K562 (cell line): ENCODE measurements at regions not wholly inside any gene's neighbourhood (a gene's known extent, or its start where the extent isn't known, plus 50 kb on each side); places are given as distances from the start of the nearest gene placed in this dataset.

ENCODE experiments used
- ATAC-seq: fragments of 200-7000 bp; cut with Tn5 transposase; 3 replicates; pipeline ENCODE4 v1.9.1; 2020; ENCODE audit warnings: moderate library complexity
- BruUV-seq: library from RNA; stranded (reverse); fragments of 400-500 nt; replicated peaks from 2 replicates; lab custom pipeline; 2021; lab: Mats Ljungman, UMichigan
- CTCF ChIA-PET: fragments of 300-600 bp; formaldehyde crosslinking; extraction: SDS; loops from one replicate; lab custom pipeline; 2021; ENCODE audit warnings: low intra/inter-chr PET ratio; lab: Yijun Ruan, JAX
- POLR2A ChIA-PET: fragments of 300-600, 350-650 bp; sonication (Branson Sonifier 250); formaldehyde crosslinking; extraction: SDS; loops from one replicate; lab custom pipeline; 2021; ENCODE audit warnings: antibody characterized with exemption, inconsistent platforms; lab: Yijun Ruan, JAX
- DNase-seq, 4 experiments: peaks; one replicate each; pipeline versions ENCODE4 v3.0.0 to v3.0.0-alpha.2; 2011 to 2018; ENCODE audit warnings: low spot score in 3 of 4, mixed read lengths in 3 of 4; ENCODE audit errors: extremely low read depth in 1 of 4
- FAIRE-seq: peaks from 2 replicates; lab custom pipeline; 2011; peaks lifted over from hg19 to GRCh38; lab: Jason Lieb, UNC
- H2AFZ ChIP-seq: 2 replicates; pipeline ENCODE4 v1.6.0; 2011; ENCODE audit warnings: low read depth, low read length, control low read depth, inconsistent platforms
- H3K27ac ChIP-seq: fragments of 200-600 bp; 3 replicates; pipeline ENCODE4 v1.8.0; 2011; ENCODE audit warnings: low read depth, mild to moderate bottlenecking, control low read depth, inconsistent platforms, low read length, moderate library complexity, mixed read lengths; ENCODE audit errors: extremely low read depth
- H3K27me3 ChIP-seq, 2 experiments: fragments of 300-600 bp in 1 of 2; 2 replicates in 1 of 2; 3 replicates in 1 of 2; pipeline versions ENCODE4 v1.6.0 to v1.8.0; 2011; ENCODE audit warnings: inconsistent platforms in 2 of 2, low read length in 2 of 2, mild to moderate bottlenecking in 1 of 2, mixed read lengths in 1 of 2, moderate library complexity in 1 of 2; ENCODE audit not compliant: control insufficient read depth in 2 of 2, insufficient read depth in 2 of 2
- H3K36me3 ChIP-seq: fragments of 300-600 bp; 3 replicates; pipeline ENCODE4 v1.8.0; 2011; ENCODE audit warnings: mild to moderate bottlenecking, low read length, inconsistent platforms; ENCODE audit not compliant: control insufficient read depth, insufficient read depth
- H3K4me1 ChIP-seq, 2 experiments: fragments of 200-600 bp in 1 of 2; replicated peaks in 1 of 2; 2 replicates in 1 of 2; 3 replicates in 1 of 2; pipeline versions ENCODE4 v1.5.1 to v1.8.0; 2011; ENCODE audit warnings: inconsistent platforms in 2 of 2, low read length in 2 of 2, mild to moderate bottlenecking in 1 of 2, mixed read lengths in 1 of 2, moderate library complexity in 1 of 2; ENCODE audit not compliant: control insufficient read depth in 2 of 2, insufficient read depth in 2 of 2
- H3K4me2 ChIP-seq: 2 replicates; pipeline ENCODE4 v1.6.1; 2011; ENCODE audit warnings: low read length, control low read depth, inconsistent platforms, mixed read lengths; ENCODE audit not compliant: insufficient read depth
- H3K4me3 ChIP-seq: fragments of 200-600 bp; sonication (generic), shearing (Covaris generic); 2 replicates; pipeline ENCODE4 v1.5.1; 2016; ENCODE audit warnings: control low read depth, inconsistent platforms
- H3K79me2 ChIP-seq: fragments of 200-600 bp; 3 replicates; pipeline ENCODE4 v1.8.0; 2011; ENCODE audit warnings: low read length, inconsistent platforms; ENCODE audit not compliant: control insufficient read depth, insufficient read depth
- H3K9ac ChIP-seq, 2 experiments: 2 replicates each; pipeline versions ENCODE4 v1.6.0 to v1.6.1; 2011; ENCODE audit warnings: low read depth in 2 of 2, low read length in 2 of 2, control low read depth in 1 of 2, inconsistent platforms in 1 of 2, mild to moderate bottlenecking in 1 of 2, mixed read lengths in 1 of 2; ENCODE audit not compliant: insufficient read depth in 1 of 2
- H3K9me1 ChIP-seq: one replicate; pipeline ENCODE4 v1.6.0; 2011; ENCODE audit warnings: inconsistent platforms, mild to moderate bottlenecking, low read length, moderate library complexity; ENCODE audit not compliant: control insufficient read depth, insufficient read depth
- H3K9me3 ChIP-seq: replicated peaks from 2 replicates; pipeline ENCODE4 v1.5.1; 2011; ENCODE audit warnings: low read depth, low read length, inconsistent platforms; ENCODE audit not compliant: control insufficient read depth, insufficient read depth
- H4K20me1 ChIP-seq: replicated peaks from 2 replicates; pipeline ENCODE4 v1.6.1; 2011; ENCODE audit warnings: low read length, inconsistent platforms, mixed read lengths; ENCODE audit not compliant: control insufficient read depth, insufficient read depth
- DDX20 ChIP-seq: fragments of 450-650 bp; IDR thresholded peaks from 2 replicates; pipeline ENCODE4 v1.6.1; 2016; ENCODE audit warnings: missing genetic modification characterization, low read depth, mild to moderate bottlenecking, missing compliant biosample characterization, moderate library complexity
- DEAF1 ChIP-seq: fragments of 450-650 bp; formaldehyde crosslinking; IDR thresholded peaks from 2 replicates; pipeline ENCODE4 v1.4.0; 2020; ENCODE audit warnings: mild to moderate bottlenecking, moderate library complexity
- DLX4 ChIP-seq: fragments of 250-450 bp; sonication (Bioruptor Pico); IDR thresholded peaks from 2 replicates; pipeline ENCODE4 v1.6.1; 2021; ENCODE audit warnings: mild to moderate bottlenecking
- ETV1 ChIP-seq: fragments of 450-650 bp; conservative IDR thresholded peaks from 2 replicates; pipeline ENCODE4 v1.6.1; 2016; ENCODE audit warnings: missing genetic modification characterization, control low read depth, low read depth, missing compliant biosample characterization
- KAT2B ChIP-seq: IDR thresholded peaks from one replicate; pipeline ENCODE4 v1.6.1; 2012; ENCODE audit warnings: low read depth, mild to moderate bottlenecking, control low read depth, inconsistent platforms, low read length, moderate library complexity
- TBP ChIP-seq: optimal IDR thresholded peaks from 2 replicates; pipeline ENCODE3; 2011; ENCODE audit warnings: low read depth, low read length, improper control_type of control experiment
- TOE1 ChIP-seq, 2 experiments: fragments of 450-650 bp in 1 of 2; sonication (generic) in 1 of 2; formaldehyde crosslinking in 1 of 2; IDR thresholded peaks; 2 replicates each; pipeline versions ENCODE4 v1.7.1 to v1.8.0; 2016 to 2022; ENCODE audit warnings: borderline replicate concordance in 2 of 2, mild to moderate bottlenecking in 2 of 2, antibody characterized with exemption in 1 of 2, inconsistent platforms in 1 of 2, low read depth in 1 of 2, missing genetic modification reagents in 1 of 2, moderate library complexity in 1 of 2
- ZEB2 ChIP-seq: fragments of 450-650 bp; IDR thresholded peaks from 2 replicates; pipeline ENCODE4 v1.6.1; 2016
- ZNF354B ChIP-seq: fragments of 250-450 bp; sonication (Bioruptor Pico); IDR thresholded peaks from 2 replicates; pipeline ENCODE4 v1.4.0; 2020
- ZNF707 ChIP-seq: fragments of 250-450 bp; sonication (Bioruptor Pico); conservative IDR thresholded peaks from 2 replicates; pipeline ENCODE4 v1.8.0; 2022; ENCODE audit warnings: inconsistent platforms, mild to moderate bottlenecking, moderate library complexity
- ZZZ3 ChIP-seq: fragments of 450-650 bp; IDR thresholded peaks from 2 replicates; pipeline ENCODE4 v1.6.1; 2016; ENCODE audit warnings: antibody characterized with exemption, mild to moderate bottlenecking, moderate library complexity
- WGBS: fragments of 100-300 bp; shearing (Covaris generic); methylation state at CpG from one replicate; pipeline ENCODE4 v1.1.6; 2016; ENCODE audit warnings: low coverage, mixed read lengths; ENCODE audit not compliant: insufficient coverage; ENCODE audit errors: missing lambda C conversion rate; 5-methylcytosine and 5-hydroxymethylcytosine counted together
- in situ Hi-C: fragments of 300-500 bp; cut with MboI; formaldehyde crosslinking; loops from 4 replicates; pipeline ENCODE4 v1.15.0; 2018; ENCODE audit warnings: inconsistent platforms, mixed read lengths
- intact Hi-C: fragments of 100-400 bp; cut with micrococcal nuclease; formaldehyde crosslinking; loops from 2 replicates; pipeline ENCODE4 v1.14.2; 2022

DNA sequence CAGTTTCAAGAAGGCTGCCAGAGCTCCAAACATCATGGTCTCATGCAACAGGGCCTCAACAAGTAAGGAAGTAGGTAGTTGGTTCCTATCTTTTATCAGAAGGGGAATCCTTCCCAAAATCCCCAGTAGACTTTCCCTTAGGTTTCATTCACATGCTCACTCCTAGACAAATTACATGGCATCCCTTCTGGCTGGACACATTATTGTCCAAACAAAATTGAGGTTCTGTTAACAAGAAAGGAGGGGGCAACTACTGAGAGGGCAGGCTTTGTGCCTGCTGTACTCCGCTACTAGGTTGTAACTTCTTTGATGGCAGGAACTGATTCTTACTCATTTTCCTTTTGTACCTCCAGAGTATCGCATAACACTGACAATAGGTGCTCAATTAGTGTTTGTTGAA lies 56.0 kb upstream of the OSMR start:
- no peaks in the 10 kb centered on the region for H3K4me1 ChIP-seq
- TF ChIP-seq TBP (no peak), ZNF707 (CRISPR knock-in tag) (no peak), DLX4 (CRISPR knock-in tag) (no peak), DEAF1 (CRISPR knock-in tag) (no peak), TOE1 (IDR thresholded peaks at IDR 0.05; ENCODE audit: borderline replicate concordance) (no peak), TOE1 (CRISPR knock-in tag; IDR thresholded peaks at IDR 0.05; ENCODE audit: borderline replicate concordance, low read depth) (no peak), DDX20 (tag) (no peak), ETV1 (tag) (no peak), ZZZ3 (no peak), ZNF354B (CRISPR knock-in tag) (no peak), KAT2B (no peak), ZEB2 (no peak)
- TF ChIP-seq, all 486 proteins: peak for 0
- intact Hi-C loops = no loop called here
- no peak for DNase-seq
- in situ Hi-C loops = no loop called here
- BruUV-seq = no TSS peak
- H3K79me2 ChIP-seq = no peaks in the 10 kb centered on the region
- H4K20me1 ChIP-seq = no peaks in the 10 kb centered on the region
- no peak overlapping the region for H3K27ac ChIP-seq
- no peak overlapping the region for H3K4me3 ChIP-seq
- H3K27me3 ChIP-seq = peaks cover 0 to 4% of the 10 kb centered on the region in 2 experiments; a peak in 2 of 5 replicates
- no peak overlapping the region for H3K9ac ChIP-seq
- WGBS = 3% methylated on average over 2 of the region's 2 CpGs
- ChIA-PET CTCF (no interaction called here), POLR2A (no interaction called here)
- no peaks in the 10 kb centered on the region for H3K9me1 ChIP-seq
- FAIRE-seq = no peak
- ATAC-seq = no peak
- H2AFZ ChIP-seq = no peak overlapping the region
- no peak overlapping the region for H3K4me2 ChIP-seq
- H3K9me3 ChIP-seq = no peaks in the 10 kb centered on the region
- no peaks in the 10 kb centered on the region for H3K36me3 ChIP-seq
